ENCODE measurements at regions not wholly inside any gene's neighbourhood (a gene's known extent, or its start where the extent isn't known, plus 50 kb on each side); places are given as distances from the start of the nearest gene placed in this dataset.

GRCh38 chr4:182163180-182163579, 80.0 kb upstream of the TENM3 start:
- Histone ChIP-seq H3K4me1 (no peaks in the 10 kb centered on the region), H3K4me3 (no peak overlapping the region), H3K36me3 (no peaks in the 10 kb centered on the region), H3K27ac (no peak overlapping the region), H3K9me3 (no peaks in the 10 kb centered on the region), H3K27me3 (peaks cover 0 to 8% (median 0%) of the 10 kb centered on the region in 7 donors)
- 77% methylated on average over 8 of the region's 8 CpGs for WGBS, 2 donors
- DNase-seq = no peak
- ATAC-seq = no peak
- no peak for TF ChIP-seq CTCF (IDR thresholded peaks at IDR 0.05)
- intact Hi-C loops (cut with DNase I) = no loop called here

- H3K4me1 ChIP-seq = no peaks in the 10 kb centered on the region
- 78 to 86% methylated on average over 5 of the region's 5 CpGs for WGBS, 2 donors
- H3K27ac ChIP-seq = no peak overlapping the region
- intact Hi-C loops (cut with DNase I) = no loop called here
- peaks cover 0 to 15% (median 0%) of the 10 kb centered on the region in 7 donors for H3K27me3 ChIP-seq
- ATAC-seq (no peak), DNase-seq (no peak)
- no peak overlapping the region for H3K4me3 ChIP-seq
- no peak for TF ChIP-seq CTCF (IDR thresholded peaks at IDR 0.05)
- no peaks in the 10 kb centered on the region for H3K9me3 ChIP-seq
- no peaks in the 10 kb centered on the region for H3K36me3 ChIP-seq
Observed at GRCh38 chr4:182169572-182169971, 73.6 kb upstream of the TENM3 start.

GRCh38 chr4:182169987-182170386, 73.2 kb upstream of the TENM3 start:
- no peak overlapping the region for H3K27ac ChIP-seq
- intact Hi-C loops (cut with DNase I) = no loop called here
- TF ChIP-seq CTCF (IDR thresholded peaks at IDR 0.05) = no peak

GRCh38 chr4:182170417-182170935, 72.7 kb upstream of the TENM3 start:
- H3K4me3 ChIP-seq = no peak overlapping the region
- H3K4me1 ChIP-seq = no peaks in the 10 kb centered on the region
- DNase-seq (no peak), ATAC-seq (no peak)
- H3K27me3 ChIP-seq = peaks cover 0 to 12% (median 0%) of the 10 kb centered on the region in 7 donors
- no peak for TF ChIP-seq CTCF (IDR thresholded peaks at IDR 0.05)
- H3K27ac ChIP-seq = no peak overlapping the region
- intact Hi-C loops (cut with DNase I) = no loop called here
- WGBS, 2 donors = 92 to 93% methylated on average over 3 of the region's 3 CpGs
- no peaks in the 10 kb centered on the region for H3K9me3 ChIP-seq
- H3K36me3 ChIP-seq = no peaks in the 10 kb centered on the region

More at GRCh38 chr4:182169987-182170386, 73.2 kb upstream of the TENM3 start:
- WGBS, 2 donors = 81 to 87% methylated on average over 3 of the region's 3 CpGs
- ATAC-seq (no peak), DNase-seq (no peak)
- Histone ChIP-seq H3K4me1 (no peaks in the 10 kb centered on the region), H3K4me3 (no peak overlapping the region), H3K36me3 (no peaks in the 10 kb centered on the region), H3K27me3 (peaks cover 0 to 12% (median 0%) of the 10 kb centered on the region in 7 donors), H3K9me3 (no peaks in the 10 kb centered on the region)
